Right lobe of liver (tissue), 4 donors: ENCODE measurements at regions not wholly inside any gene's neighbourhood (a gene's known extent, or its start where the extent isn't known, plus 50 kb on each side); places are given as distances from the start of the nearest gene placed in this dataset.

Experiments
- CTCF ChIP-seq, 4 donors: fragments of 200-600 bp in 3 of 4; fragments of 450-650 bp in 1 of 4; IDR thresholded peaks; one replicate each; pipeline versions ENCODE4 v1.5.1 to v1.8.0; 2016 to 2022; ENCODE audit warnings: antibody characterized with exemption in 4 of 4, mild to moderate bottlenecking in 2 of 4
- POLR2A ChIP-seq: fragments of 450-650 bp; IDR thresholded peaks from one replicate; pipeline ENCODE4 v1.6.1; 2017; ENCODE audit warnings: antibody characterized with exemption, mild to moderate bottlenecking
- donor health status: DM: no; HTN: no; CAD: no.
- donor health status: DM: no; HTN: no; CAD: no.
- donor health status: DM: no; HTN: yes; CAD: no.

GRCh38 chr3:182629521-182629920 is 163.8 kb upstream of the ATP11B start:
- TF ChIP-seq POLR2A (no peak), CTCF (IDR thresholded peaks at IDR 0.05) (no peak)
